ENCODE measurements at regions not wholly inside any gene's neighbourhood (a gene's known extent, or its start where the extent isn't known, plus 50 kb on each side); places are given as distances from the start of the nearest gene placed in this dataset.

- no peaks in the 10 kb centered on the region for H3K79me2 ChIP-seq (ENCODE audit: insufficient read depth, low read length)
- no peak overlapping the region for H3K4me2 ChIP-seq (ENCODE audit: low read depth, low read length, poor library complexity, severe bottlenecking)
- H3K9ac ChIP-seq (ENCODE audit: low read length), result no peak overlapping the region
- TF ChIP-seq EZH2phosphoT487 (conservative IDR thresholded peaks at IDR 0.05; ENCODE audit: low read length), result no peak
- TF ChIP-seq CTCF (IDR thresholded peaks at IDR 0.05; ENCODE audit: insufficient read depth, low read length, poor library complexity, severe bottlenecking), result no peak
- no peak overlapping the region for H3K4me3 ChIP-seq (ENCODE audit: insufficient read depth, low read length, poor library complexity, severe bottlenecking)
- no peaks in the 10 kb centered on the region for H3K27me3 ChIP-seq (ENCODE audit: low read length)
- no peaks in the 10 kb centered on the region for H3K36me3 ChIP-seq (ENCODE audit: low read length)
- no peaks in the 10 kb centered on the region; the same call in 1 of the 2 replicates for H3K9me2 ChIP-seq (replicated peaks; ENCODE audit: insufficient read depth, low read length)
- H4K20me1 ChIP-seq (ENCODE audit: low read depth, low read length), result no peaks in the 10 kb centered on the region
- no peaks in the 10 kb centered on the region for H3F3A ChIP-seq (ENCODE audit: insufficient read depth)
- H2AFZ ChIP-seq (ENCODE audit: low read depth, low read length, severe bottlenecking), result no peak overlapping the region
- no peak overlapping the region for H3K27ac ChIP-seq (ENCODE audit: low read depth, low read length)
- H3K9me3 ChIP-seq (ENCODE audit: insufficient read depth, low read length), result no peaks in the 10 kb centered on the region
These were observed 234.1 kb downstream of the OTOR start for GRCh38 chr20:16982091-16982726.

GRCh38 chr20:16984481-16984880 lies 236.3 kb downstream of the OTOR start:
- Histone ChIP-seq H3K9ac (ENCODE audit: low read length) (no peak overlapping the region), H3K27ac (ENCODE audit: low read depth, low read length) (no peak overlapping the region), H3K4me2 (ENCODE audit: low read depth, low read length, poor library complexity, severe bottlenecking) (no peak overlapping the region), H4K20me1 (ENCODE audit: low read depth, low read length) (no peaks in the 10 kb centered on the region), H3K79me2 (ENCODE audit: insufficient read depth, low read length) (no peaks in the 10 kb centered on the region), H2AFZ (ENCODE audit: low read depth, low read length, severe bottlenecking) (no peak overlapping the region), H3K4me3 (ENCODE audit: insufficient read depth, low read length, poor library complexity, severe bottlenecking) (no peak overlapping the region), H3F3A (ENCODE audit: insufficient read depth) (no peaks in the 10 kb centered on the region), H3K9me2 (replicated peaks; ENCODE audit: insufficient read depth, low read length) (no peaks in the 10 kb centered on the region), H3K36me3 (ENCODE audit: low read length) (no peaks in the 10 kb centered on the region), H3K9me3 (ENCODE audit: insufficient read depth, low read length) (no peaks in the 10 kb centered on the region), H3K27me3 (ENCODE audit: low read length) (no peaks in the 10 kb centered on the region)
- TF ChIP-seq CTCF (IDR thresholded peaks at IDR 0.05; ENCODE audit: insufficient read depth, low read length, poor library complexity, severe bottlenecking), result no peak
- TF ChIP-seq EZH2phosphoT487 (conservative IDR thresholded peaks at IDR 0.05; ENCODE audit: low read length), result no peak

DNA sequence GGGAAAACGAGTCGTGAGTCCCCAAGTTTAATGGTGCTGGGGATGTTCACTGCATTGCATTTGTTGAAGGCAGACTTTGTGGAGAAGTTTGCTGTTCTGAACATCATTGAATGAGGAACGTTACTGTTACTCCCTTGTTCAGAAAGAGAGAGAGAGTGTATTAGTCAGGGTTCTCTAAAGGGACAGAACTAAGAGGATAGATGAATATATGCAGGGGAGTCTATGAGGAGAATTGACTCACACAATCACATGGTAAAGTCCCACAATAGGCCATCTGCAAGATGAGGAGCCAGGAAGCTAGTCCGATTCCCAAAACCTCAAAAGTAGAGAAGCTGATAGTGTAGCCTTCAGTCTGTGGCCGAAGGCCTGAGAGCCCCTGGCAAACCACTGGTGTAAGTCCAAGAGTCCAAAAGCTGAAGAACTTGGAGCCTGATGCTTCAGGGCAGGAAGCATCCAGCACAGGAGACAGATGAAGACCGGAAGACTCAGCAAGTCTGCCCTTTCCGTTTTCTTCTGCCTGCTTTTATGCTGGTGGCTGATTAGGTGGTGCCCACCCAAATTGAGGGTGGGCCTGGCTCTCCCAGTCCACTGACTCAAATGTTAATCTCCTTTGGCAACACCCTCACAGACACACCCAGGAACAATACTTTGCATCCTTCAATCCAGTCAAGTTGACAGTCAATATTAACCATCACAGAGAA lies 223.5 kb upstream of the PCSK2 start:
- H3K79me2 ChIP-seq (ENCODE audit: insufficient read depth, low read length), result no peaks in the 10 kb centered on the region
- no peaks in the 10 kb centered on the region for H3F3A ChIP-seq (ENCODE audit: insufficient read depth)
- H3K4me3 ChIP-seq (ENCODE audit: insufficient read depth, low read length, poor library complexity, severe bottlenecking), result no peak overlapping the region
- no peaks in the 10 kb centered on the region; the same call in 1 of the 2 replicates for H3K9me2 ChIP-seq (replicated peaks; ENCODE audit: insufficient read depth, low read length)
- H3K9ac ChIP-seq (ENCODE audit: low read length), result no peak overlapping the region
- no peak overlapping the region for H2AFZ ChIP-seq (ENCODE audit: low read depth, low read length, severe bottlenecking)
- H3K4me2 ChIP-seq (ENCODE audit: low read depth, low read length, poor library complexity, severe bottlenecking), result no peak overlapping the region
- H3K36me3 ChIP-seq (ENCODE audit: low read length), result no peaks in the 10 kb centered on the region
- no peaks in the 10 kb centered on the region for H3K9me3 ChIP-seq (ENCODE audit: insufficient read depth, low read length)
- no peak overlapping the region for H3K27ac ChIP-seq (ENCODE audit: low read depth, low read length)
- no peaks in the 10 kb centered on the region for H3K27me3 ChIP-seq (ENCODE audit: low read length)
- H4K20me1 ChIP-seq (ENCODE audit: low read depth, low read length), result no peaks in the 10 kb centered on the region
- TF ChIP-seq CTCF (IDR thresholded peaks at IDR 0.05; ENCODE audit: insufficient read depth, low read length, poor library complexity, severe bottlenecking) (no peak), EZH2phosphoT487 (conservative IDR thresholded peaks at IDR 0.05; ENCODE audit: low read length) (no peak)

Data from SU-DHL-6 (cell line).